HL-60/S4 (cell line): ENCODE measurements at regions not wholly inside any gene's neighbourhood (a gene's known extent, or its start where the extent isn't known, plus 50 kb on each side); places are given as distances from the start of the nearest gene placed in this dataset.
"Not testable (repeated sequence)": the region's sequence is repeated elsewhere in the genome, so short reads cannot be mapped to it uniquely, and the experiment has no call there.

Source experiments
- in situ Hi-C: fragments of 300-500 bp; cut with MboI; formaldehyde crosslinking; loops from 2 replicates; pipeline ENCODE4 v1.14.3; 2022; ENCODE audit warnings: low sequenced_read_pairs

- in situ Hi-C loops, result no loop called here
Observed at GRCh38 chr14:55803873-55804553, 224.0 kb downstream of the KTN1 start.

DNA sequence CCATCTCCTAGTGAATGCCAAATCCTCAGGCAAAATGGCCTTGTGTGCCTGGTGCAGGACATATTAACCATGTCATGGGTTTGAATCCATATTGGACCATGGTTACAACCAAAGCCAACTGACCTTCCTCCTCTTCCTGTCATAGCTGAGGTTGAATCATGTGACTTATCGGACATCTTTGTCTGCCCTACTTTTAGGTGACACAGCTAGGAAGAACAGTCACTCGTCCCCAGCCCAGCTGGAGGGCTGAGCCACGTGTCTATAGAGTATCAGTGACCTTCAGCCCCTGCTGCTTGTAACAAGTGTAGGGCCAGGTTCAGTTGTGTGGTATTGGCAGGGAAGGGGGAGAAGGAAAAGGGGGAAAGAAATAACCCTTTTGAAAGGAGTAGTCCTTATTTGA lies 225.2 kb downstream of the KTN1 start:
- in situ Hi-C loops, result no loop called here

DNA sequence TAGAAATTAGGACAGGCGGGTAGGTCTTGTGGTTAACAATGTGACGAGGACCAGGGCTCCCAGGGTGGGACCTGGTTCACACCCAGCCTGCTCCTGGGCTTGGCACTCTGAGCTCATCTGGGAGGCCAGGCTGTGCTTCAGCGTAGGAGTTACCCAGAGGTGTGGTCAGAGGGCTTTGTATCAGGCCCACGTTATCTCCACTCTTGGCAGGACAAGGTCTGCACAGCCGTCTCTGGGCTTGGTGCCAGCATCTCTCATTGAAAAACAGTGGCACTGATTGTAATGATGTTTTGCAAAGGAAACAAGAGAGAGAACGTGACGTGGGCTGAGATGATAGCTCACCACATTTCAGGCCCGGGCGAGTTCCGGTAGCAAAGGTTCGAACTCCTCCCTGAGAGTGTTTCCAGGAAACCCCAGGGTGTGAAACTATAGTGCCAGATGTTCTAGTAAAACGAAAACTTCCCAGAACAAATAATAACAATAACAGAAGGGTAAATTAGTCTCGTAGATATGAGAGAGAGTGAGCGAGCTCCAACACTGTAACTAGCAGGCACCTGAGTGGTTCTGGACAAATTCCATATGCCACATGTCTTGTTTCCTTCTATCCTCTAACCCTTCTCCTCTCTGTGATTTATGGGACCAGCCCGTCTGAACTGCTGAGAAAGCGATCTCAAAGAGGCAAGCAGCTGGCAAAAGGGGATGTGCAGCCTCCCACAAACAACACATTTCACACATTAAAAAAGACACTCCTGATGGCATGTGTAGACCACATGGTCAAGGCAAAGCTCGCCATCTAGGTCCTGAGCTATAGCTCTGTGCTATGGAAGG lies 227.3 kb downstream of the KTN1 start:
- in situ Hi-C loops, result no loop called here

DNA sequence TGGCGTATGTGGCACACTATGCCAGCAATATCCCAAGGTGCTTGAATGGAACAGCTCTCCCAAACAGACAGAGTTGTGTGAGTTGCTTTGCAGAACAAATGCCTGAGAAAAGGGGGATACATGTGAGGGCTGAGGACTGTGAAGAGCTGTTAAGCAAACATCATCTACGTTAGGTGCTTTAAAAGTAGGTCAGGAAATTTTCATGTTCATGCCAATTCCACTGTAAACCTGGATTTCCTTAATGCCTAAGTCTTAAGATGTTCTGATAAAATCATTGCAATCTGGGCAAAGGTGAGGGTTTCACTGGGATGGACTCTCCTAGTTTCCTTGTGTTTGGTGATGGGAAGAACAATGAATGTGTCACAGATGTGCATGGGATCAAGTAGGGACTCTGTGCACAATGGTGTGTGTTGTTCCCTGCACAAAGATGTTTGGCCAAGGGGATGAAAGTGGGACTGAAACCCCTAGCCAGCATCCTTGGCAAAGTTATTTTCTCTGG lies 227.9 kb downstream of the KTN1 start:
- in situ Hi-C loops, result no loop called here

DNA sequence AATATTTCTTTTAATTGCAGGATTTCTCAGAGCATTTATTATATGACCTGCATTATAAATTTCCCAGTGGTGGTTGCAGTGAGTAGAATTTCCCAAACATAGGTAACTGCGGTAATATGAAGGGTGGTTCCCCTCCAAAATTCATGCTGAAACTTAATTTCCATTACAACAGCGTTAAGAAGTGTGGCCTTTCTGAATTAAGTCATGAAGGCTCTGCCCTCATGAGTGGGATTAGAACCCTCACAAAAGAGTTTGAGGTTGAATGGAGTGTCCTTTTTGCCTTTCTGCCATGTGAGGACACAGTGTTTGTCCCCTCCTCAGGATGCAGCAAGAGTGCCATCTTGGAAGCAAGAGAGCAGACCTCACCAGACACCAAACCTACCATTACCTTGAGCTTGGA lies 233.6 kb downstream of the KTN1 start:
- in situ Hi-C loops, result no loop called here

GRCh38 chr14:55814064-55814463 lies 234.1 kb downstream of the KTN1 start:
- in situ Hi-C loops, result no loop called here

DNA sequence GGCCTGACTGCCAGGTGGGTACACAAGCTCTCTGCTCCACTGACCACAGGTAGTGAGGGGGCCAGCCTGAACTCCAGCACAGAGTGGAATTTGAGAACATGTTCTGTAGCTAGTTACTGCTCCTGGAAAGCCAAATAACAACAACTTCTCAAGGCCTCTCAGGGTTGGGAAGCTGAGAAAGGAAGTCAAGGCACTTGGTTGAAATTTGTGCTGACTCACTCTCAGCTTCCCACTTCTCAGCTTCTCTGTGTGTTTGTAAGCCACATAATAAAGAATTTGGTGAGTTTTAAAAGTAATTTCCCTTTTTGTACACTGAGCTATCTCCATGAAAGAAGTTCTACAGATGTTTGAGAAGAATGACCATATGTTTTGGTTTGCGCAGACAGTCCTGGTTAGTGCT lies 234.9 kb downstream of the KTN1 start:
- in situ Hi-C loops, result no loop called here

DNA sequence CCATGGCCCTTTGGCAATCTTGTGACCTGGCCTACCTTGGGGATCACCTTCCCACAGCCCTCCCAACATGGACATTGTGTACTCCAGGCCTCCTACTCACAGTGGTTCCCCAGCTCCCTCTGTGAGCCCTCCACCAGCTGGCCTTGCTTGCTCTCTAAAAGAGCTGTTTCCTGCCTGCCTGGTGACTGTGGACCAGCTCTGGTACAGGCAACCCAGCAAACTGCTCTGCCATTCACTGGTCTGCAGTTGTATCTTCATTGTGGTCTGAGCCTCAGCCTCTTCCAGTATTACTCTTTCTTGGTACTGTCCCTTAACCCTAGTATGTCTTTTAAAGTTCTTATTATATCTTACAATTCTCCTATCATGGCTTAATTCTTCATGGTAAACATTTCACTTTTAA lies 236.2 kb downstream of the KTN1 start:
- in situ Hi-C loops, result no loop called here

- in situ Hi-C loops, result no loop called here
Observed at GRCh38 chr14:55819610-55820304, 239.8 kb downstream of the KTN1 start.

- in situ Hi-C loops, result no loop called here
Observed at GRCh38 chr14:55822906-55823305, 242.9 kb downstream of the KTN1 start.

- in situ Hi-C loops, result no loop called here
Observed at GRCh38 chr14:55832122-55832911, 252.3 kb downstream of the KTN1 start.

GRCh38 chr14:55832974-55833373 lies 253.0 kb downstream of the KTN1 start:
- in situ Hi-C loops, result no loop called here

DNA sequence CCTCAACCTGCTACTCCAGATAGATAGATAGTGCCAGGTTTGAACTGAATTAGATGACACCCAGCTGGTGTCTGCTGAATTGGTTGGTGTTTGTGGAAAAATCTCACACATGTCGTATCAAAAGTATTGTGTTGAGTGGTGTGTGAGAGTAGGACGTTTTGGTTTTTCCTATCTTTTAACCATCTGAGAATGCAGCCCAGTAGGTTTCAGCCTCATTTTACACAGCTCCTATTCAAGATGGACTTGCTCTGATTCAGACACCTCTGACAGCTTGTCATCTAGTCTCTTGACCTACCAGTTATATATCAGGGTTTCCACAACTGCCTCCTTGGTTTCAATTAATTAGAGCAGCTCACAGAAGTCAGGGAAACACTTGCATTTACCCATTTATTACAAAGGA lies 254.4 kb downstream of the KTN1 start:
- in situ Hi-C loops, result no loop called here

DNA sequence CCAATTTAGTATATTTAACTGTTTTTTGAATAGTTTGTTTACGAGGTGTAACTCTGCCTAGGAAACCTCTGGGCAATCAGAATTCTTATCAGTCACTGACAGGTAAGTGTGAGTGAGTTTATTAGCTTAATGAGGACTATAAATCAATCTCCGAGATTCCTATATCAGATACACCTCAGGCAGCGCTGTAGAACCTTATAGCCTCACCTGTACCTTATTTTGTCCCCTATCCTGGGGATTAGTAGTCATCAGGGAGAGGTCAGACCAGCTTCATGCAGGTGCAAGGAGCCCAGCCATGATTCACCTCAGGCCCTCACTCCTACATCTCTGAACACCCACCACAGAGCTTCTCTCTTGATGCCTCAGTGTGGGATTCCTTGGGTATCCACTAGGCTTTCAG lies 256.0 kb downstream of the KTN1 start:
- in situ Hi-C loops, result no loop called here

DNA sequence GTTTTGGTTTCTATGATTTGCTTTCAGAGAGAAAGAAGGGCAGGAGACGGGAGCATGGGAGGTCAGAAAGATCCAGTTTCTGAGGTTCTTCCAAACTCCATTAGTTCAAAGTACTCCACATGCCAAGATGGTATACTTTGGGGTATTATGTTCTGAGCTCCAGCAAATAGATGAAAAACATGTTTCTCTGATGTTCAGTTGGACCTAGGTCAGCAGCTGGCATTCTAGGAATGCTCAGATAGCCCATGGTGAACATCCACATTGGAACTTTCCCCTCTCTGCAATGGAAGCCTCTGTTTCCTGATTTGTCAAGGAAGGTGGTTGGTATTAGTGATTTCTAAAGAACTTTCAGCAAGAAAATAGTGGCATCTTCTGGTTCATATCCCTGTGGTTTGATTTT lies 257.5 kb downstream of the KTN1 start:
- in situ Hi-C loops, result no loop called here

DNA sequence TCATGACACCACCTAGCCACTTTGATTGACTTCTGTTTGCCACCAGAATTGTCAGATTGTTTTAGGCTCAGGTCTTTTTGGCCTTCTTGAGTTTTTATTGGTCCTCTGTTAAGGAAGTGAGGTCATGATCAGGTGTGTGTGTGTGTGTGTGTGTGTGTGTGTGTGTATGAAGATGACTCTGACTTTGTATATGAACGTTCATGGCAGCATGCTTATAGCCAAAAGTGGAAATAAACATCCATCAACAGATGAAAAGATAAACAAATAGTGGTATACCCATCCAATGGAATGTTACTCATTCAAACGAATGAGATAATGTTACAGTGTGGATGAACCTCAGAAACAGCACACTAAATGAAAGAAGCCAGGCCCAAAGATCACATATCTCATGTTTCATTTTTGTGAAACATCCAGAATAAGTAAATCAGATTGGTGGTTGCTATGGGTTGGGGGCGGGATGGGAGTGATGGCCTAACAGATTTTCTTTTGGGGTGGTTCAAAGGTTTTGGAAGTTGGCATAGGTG lies 258.6 kb downstream of the KTN1 start:
- in situ Hi-C loops, result no loop called here

- in situ Hi-C loops, result not testable (repeated sequence)
Observed at GRCh38 chr14:55839301-55839947, 259.4 kb downstream of the KTN1 start.

- in situ Hi-C loops, result no loop called here
Observed at GRCh38 chr14:55840821-55841220, 260.8 kb downstream of the KTN1 start.

DNA sequence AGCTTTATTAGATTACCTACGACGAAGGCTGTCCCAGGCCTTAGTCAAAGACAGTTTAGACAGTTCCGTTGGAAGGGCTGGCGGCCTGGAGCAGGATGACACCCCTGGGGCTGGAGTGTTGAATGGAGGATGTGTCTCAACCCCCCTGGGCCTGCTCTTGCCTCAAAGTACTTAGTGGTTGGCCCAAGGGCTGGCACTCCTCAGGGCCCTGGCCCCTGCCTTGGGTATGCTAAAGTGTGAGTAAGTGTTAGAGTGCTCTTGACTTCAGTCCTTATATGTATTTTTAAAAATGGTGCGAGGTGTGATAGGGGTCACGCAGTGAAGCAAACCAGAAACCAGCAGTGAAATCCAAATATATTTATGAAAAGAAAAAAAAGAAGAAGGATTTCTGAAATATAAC lies 261.6 kb downstream of the KTN1 start:
- in situ Hi-C loops, result no loop called here

GRCh38 chr14:55843718-55844403 lies 263.9 kb downstream of the KTN1 start:
- in situ Hi-C loops, result no loop called here
